GM19452 (cell line): ENCODE measurements at regions not wholly inside any gene's neighbourhood (a gene's known extent, or its start where the extent isn't known, plus 50 kb on each side); places are given as distances from the start of the nearest gene placed in this dataset.
"Not testable (repeated sequence)": the region's sequence is repeated elsewhere in the genome, so short reads cannot be mapped to it uniquely, and the experiment has no call there.

ENCODE experiments used
- ATAC-seq: cut with Tn5 transposase; IDR thresholded peaks from one replicate; pipeline ENCODE4 v1.9.1; 2021; ENCODE audit not compliant: unreplicated experiment

GRCh38 chr7:136264304-136264703, 287.1 kb upstream of the MTPN start:
- ATAC-seq, result not testable (repeated sequence)

- ATAC-seq, result not testable (repeated sequence)
Observed at GRCh38 chr7:136263112-136263860, 286.1 kb upstream of the MTPN start.

DNA sequence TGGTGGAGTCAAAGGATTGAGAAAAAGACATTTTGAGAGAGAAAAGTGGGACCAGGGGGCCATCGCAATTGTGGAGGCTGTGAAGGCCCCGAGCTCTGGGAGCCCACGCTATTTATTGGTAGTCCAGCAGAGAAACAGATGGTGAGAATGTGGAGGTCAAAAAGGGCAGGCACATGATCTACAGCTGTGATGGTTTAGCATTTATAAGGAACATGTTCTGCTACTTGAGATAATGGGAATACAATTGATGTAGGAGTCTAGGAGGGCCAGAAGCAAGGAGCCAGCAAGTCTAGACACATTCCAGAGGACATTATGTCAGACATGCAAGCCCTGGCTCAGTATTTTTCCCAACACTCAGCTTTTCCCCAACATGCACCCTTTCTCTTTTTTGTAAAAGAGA, 283.4 kb upstream of the MTPN start:
- not testable (repeated sequence) for ATAC-seq

DNA sequence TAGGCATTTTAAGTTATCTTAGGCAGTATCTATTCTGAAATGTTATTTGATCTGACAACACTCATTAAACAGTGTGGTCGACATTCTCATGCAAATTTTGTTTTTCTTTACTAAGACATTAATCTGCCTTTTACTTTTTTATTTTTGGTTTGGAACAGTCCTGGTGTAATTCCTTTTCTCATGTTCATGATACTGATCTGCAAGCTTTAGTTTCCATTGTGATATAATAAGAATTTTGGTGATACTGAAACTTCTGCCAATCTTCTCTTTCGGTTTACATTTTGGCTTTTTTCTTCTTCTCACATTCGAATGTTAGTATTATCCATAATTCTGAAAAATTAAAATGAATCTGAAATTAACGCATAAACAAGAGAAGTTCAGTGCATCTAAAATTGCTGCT, 281.9 kb upstream of the MTPN start:
- no peak for ATAC-seq

DNA sequence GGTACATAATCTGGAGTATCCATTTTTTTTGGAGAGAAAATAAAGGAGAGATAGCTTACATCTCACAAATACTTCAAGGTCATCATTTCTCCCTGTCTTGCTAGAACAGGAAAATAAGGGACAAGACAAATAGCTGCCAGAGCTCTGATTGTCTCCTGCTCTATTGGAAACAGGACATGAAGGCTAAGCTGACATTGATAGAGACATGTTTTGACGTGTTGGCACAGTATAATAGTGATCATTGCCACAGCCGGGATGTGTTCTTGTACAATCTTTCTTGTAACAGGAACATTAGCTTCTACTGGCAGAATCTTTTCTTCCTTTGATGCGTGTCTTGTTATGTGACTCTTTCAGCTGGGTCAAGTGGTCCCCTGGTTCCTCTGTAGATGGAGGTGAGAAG, 279.3 kb upstream of the MTPN start:
- ATAC-seq, result no peak

GRCh38 chr7:136254148-136254547, 277.0 kb upstream of the MTPN start:
- no peak for ATAC-seq

GRCh38 chr7:136251826-136252225, 274.7 kb upstream of the MTPN start:
- ATAC-seq, result no peak

DNA sequence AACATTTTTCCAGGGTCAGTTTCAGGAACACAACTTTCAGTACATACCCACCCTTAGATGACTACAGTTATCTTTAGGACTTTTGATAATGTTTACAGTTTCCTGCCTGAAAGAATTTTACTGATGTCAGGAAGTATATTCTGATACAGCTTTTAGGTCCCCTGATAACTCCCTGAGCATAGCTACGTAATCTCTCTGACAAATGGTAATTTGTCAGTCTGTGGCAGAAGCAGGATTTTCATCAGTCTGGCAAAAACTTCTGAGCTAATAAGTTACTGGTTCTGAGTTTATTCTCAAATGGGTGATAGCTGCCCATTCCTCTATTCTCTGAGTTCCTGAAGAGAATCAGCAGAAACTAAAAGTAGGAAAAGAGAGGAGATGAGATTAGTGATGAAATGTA, 270.1 kb upstream of the MTPN start:
- no peak for ATAC-seq

DNA sequence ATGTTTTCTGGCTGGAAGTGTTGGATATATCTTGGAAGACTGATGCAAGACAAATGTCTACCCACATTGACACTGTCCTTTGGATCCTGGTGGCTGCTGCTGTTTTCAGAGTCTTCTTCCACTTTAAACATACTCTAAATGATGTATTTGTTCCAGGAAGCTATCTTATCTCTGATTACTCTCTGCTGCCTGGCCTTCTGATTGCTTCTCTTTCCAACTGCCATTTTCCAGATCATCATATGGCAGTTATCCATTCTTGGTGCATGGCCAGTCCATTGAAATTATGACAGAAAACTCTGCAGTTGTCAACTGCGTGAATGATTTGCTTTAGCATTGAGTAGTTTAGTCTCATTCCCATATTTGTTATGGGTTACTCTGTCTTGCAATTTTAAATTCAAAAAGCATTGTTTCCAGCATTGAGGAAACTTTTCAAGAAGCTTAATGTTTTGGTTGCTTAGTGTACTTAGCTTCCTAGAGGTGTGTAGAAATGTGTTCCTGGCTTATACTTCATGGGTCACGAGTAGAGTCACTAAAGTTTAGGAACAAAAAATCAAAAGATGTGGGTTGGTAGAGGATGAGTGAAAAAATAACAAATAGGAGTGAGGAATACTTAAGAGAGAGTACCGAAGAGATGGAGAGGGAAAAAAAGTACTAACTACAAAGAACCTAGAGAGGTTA, 268.3 kb upstream of the MTPN start:
- no peak for ATAC-seq

GRCh38 chr7:136234040-136234439, 256.9 kb upstream of the MTPN start:
- ATAC-seq, result no peak

DNA sequence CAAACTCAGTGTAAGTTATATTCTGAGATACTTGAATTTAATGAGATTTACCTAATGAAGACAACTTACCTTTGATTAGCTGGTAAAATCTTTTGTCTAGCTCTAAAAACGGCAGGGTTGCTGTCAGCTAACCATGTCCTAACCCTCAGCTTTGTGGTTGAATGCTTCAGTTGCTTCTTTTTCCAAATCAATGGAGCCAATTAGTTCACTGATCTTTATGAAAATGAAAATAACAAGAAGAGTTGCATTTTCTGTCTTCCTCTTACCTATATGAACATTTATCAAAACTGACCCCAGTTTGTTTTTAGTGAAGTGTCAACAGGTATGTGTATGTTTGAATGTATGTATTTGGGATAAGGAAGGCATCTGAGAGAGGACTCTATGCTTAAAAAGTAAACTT, 253.1 kb upstream of the MTPN start:
- ATAC-seq, result no peak

- no peak for ATAC-seq
Observed at GRCh38 chr7:136229790-136230189, 252.6 kb upstream of the MTPN start.

DNA sequence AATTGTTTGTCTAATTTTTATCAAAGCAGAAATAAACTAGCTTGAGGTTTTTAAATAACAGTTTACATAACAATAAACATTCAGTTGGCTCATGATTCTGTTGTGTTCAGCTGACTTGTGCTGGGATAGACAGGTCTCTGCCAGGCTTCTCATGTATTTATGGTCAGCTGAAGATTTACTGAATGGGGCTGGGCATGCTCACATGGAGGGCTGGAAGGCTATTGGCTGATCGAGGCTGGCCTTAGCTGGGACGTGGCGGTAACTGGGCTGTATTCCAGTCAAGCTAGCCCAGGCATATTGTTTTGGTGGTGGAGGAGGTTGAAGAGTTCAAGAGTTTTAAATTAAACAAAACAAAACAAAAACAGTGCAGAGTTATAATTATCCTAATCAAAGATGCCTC, 251.0 kb upstream of the MTPN start:
- no peak for ATAC-seq

- no peak for ATAC-seq
Observed at GRCh38 chr7:136214356-136214755, 237.2 kb upstream of the MTPN start.

DNA sequence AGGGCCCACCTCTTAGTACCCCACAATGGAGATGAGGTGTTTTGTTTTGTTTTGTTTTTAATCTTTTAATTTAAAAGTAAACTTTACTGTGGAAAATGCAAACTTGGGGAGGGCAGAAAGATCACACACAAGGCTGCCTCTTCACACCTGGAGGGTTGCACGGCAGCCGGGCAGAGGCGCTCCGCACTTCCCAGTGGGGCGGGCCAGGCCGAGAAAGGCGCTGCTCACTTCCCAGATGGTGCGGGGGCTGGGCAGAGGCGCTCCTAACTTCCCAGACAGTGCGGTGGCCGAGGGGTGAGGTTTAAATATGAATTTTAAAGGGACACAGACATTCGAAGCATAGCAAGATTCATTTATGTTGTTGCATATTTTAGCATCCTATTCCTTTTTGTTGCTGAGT, 235.9 kb upstream of the MTPN start:
- no peak for ATAC-seq

DNA sequence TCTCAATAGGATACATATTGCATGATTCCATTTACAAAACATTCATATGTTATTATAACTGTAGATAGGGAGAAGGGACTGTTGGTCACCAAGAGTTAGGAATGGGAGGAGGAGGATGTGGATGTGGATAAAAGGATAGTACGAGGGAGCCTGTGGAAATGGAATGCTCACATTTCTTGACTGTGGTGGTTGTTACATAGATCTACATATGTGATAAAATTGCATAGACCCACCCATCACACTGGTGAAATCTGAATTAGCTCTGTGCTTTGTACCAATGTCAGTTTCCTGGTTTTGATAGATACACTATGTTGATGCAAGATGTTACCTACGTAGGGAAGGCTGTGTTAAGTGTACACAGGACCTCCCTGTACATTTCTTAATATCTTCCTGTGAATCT, 233.5 kb upstream of the MTPN start:
- no peak for ATAC-seq

DNA sequence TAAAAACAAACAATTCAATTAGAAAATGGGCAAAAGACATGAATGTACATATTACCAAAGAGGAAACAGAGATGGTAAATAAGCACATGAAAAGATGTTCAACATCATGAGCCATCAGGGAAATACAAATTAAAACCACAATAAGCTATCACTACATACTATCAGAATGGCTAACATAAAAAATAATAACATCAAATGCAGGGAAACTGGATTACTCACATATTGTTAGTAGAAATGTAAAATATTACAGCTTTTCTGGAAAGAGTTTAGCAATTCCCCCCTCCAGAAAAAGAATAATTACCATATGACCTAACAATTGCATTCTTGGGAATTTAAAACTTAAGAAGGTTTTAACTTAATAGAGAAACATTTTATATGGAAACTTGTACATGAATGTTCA, 232.9 kb upstream of the MTPN start:
- no peak for ATAC-seq

- no peak for ATAC-seq
Observed at GRCh38 chr7:136205956-136206355, 228.8 kb upstream of the MTPN start.

DNA sequence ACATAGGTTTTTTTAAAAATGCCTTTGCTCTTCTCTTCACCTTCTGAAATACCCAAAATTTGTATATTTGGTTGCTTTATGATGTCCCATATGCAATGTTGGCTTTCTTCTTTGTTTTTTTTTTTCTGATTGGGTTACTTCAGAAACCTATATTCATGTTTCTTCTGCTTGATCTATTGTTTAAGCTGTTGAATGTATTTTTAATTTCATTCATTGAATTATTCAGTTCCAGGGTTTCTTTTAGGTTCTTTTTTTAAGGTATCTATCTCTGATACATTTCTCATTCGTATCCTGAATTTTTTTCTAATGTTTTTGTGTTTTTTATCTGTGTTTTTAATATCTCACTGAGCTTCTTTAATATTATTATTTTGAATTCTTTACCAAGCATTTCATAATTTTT, 221.0 kb upstream of the MTPN start:
- no peak for ATAC-seq

GRCh38 chr7:136194878-136195277, 217.7 kb upstream of the MTPN start:
- ATAC-seq, result no peak

- no peak for ATAC-seq
Observed at GRCh38 chr7:136193940-136194339, 216.8 kb upstream of the MTPN start.

DNA sequence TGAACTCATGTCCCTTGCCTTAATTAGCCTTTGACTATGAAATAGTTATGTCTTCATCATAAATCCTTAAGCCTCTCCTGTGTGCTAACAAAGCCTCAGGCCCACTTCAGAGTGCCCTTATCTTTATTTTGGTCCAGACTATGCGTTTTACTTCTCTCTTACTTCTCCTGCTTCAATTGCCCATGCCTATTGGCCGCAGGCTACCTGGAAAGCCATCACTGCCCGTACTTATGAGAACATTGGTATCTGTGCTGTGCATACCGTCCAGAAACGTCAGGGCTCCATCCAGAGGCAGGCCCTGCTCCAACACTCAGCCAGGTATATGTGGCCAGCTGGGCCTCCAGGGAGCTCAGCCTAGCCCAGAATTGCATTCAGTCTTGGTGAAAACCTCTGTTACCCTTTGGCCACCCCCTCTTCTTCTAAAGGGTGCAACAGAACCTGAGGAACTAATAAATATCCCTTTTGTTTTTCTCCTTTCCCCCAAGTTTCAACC, 212.4 kb upstream of the MTPN start:
- no peak for ATAC-seq

GRCh38 chr7:136186281-136186680, 209.1 kb upstream of the MTPN start:
- no peak for ATAC-seq
